AG09309 (cell line): ENCODE measurements at regions not wholly inside any gene's neighbourhood (a gene's known extent, or its start where the extent isn't known, plus 50 kb on each side); places are given as distances from the start of the nearest gene placed in this dataset.

Source experiments
- DNase-seq: peaks from one replicate; pipeline ENCODE4 v3.0.0-alpha.2; 2010; ENCODE audit warnings: low read depth
- H3K4me3 ChIP-seq: 2 replicates; pipeline ENCODE4 v1.5.1; 2011; ENCODE audit warnings: mild to moderate bottlenecking, low read depth, low read length, moderate library complexity; ENCODE audit not compliant: control insufficient read depth
- TF ChIP-seq, protein P1 (sequence below): IDR thresholded peaks from 2 replicates; pipeline ENCODE4 v1.5.1; 2011; ENCODE audit warnings: mild to moderate bottlenecking, low read depth, low read length, inconsistent platforms; ENCODE audit not compliant: insufficient read depth, control insufficient read depth; ENCODE audit errors: missing control alignments

DNA sequence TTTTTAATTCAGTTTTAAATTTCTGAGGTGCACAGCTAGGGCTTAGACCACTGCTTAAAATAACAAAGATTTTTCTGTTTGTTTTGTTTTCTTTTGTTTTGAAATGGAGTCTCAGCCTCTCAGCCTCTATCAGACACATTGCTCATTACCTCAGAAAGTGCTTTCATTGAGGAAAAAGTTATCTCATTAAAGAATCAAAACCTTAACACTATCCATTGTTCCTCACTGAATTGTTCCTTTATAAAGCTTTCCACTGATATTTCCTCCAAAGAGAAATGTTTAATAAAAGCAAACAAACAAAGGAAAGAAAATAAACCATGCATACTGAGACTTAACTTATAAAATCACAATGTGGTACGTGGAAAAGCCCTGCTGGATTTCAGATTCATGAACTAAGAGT is 63.8 kb downstream of the SIPA1L2 start:
- TF ChIP-seq, protein P1, sequence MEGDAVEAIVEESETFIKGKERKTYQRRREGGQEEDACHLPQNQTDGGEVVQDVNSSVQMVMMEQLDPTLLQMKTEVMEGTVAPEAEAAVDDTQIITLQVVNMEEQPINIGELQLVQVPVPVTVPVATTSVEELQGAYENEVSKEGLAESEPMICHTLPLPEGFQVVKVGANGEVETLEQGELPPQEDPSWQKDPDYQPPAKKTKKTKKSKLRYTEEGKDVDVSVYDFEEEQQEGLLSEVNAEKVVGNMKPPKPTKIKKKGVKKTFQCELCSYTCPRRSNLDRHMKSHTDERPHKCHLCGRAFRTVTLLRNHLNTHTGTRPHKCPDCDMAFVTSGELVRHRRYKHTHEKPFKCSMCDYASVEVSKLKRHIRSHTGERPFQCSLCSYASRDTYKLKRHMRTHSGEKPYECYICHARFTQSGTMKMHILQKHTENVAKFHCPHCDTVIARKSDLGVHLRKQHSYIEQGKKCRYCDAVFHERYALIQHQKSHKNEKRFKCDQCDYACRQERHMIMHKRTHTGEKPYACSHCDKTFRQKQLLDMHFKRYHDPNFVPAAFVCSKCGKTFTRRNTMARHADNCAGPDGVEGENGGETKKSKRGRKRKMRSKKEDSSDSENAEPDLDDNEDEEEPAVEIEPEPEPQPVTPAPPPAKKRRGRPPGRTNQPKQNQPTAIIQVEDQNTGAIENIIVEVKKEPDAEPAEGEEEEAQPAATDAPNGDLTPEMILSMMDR, result no peak
- no peak overlapping the region for H3K4me3 ChIP-seq
- DNase-seq, result no peak

DNA sequence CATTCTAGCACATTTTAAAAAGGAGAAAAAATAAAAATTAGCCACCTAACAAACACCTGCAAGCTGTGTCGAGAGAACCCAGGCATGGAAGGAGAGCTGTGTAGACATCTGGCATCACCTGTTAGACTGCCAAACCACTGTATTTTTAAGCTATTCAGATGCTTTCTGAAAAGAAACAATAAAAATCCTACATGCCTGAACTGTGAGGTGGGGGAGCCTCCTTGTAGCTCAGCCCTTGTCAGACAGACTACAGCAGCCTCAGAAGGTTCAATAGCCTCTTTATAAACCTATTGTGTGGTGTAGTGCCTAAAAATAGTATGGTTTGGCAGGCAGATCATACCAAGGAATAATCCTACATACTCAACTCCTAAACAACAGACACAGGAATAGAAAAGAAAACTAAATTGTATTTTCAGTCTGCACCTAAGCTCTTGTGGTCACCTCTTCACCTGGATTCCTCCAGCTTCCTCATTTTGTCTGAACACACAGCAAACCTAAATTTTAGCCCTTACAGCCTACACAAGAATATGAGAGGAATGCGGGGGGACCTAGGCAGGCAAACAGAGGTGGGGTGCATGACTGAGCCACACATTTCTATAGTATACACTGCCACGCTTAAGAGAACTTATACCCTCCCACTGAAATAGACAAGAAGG is 67.0 kb downstream of the SIPA1L2 start:
- TF ChIP-seq, protein P1, result no peak
- no peak overlapping the region for H3K4me3 ChIP-seq
- DNase-seq, result no peak

- no peak for DNase-seq
- H3K4me3 ChIP-seq, result no peak overlapping the region
- TF ChIP-seq, protein P1, result no peak
These were observed 68.6 kb downstream of the SIPA1L2 start for GRCh38 chr1:232561381-232561780.

DNA sequence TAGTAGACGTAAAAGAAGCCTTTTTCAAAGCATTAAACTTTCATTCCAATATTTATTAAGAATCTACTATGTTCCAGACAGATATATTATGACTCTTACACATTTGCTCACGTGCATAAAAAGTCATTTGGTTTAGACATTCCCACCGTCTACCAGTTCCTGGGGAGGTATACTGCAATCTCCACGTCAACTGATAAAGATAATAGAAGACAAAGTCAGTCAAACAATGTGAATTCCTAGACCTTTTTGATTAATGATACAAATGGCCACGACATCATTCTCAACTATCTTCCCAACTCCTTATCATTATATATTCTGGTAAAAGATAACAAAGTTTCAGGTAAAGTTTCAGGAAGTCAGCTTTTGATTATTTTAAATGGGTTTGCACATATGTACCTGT is 69.0 kb downstream of the SIPA1L2 start:
- no peak for DNase-seq
- TF ChIP-seq, protein P1, result no peak
- H3K4me3 ChIP-seq, result no peak overlapping the region

DNA sequence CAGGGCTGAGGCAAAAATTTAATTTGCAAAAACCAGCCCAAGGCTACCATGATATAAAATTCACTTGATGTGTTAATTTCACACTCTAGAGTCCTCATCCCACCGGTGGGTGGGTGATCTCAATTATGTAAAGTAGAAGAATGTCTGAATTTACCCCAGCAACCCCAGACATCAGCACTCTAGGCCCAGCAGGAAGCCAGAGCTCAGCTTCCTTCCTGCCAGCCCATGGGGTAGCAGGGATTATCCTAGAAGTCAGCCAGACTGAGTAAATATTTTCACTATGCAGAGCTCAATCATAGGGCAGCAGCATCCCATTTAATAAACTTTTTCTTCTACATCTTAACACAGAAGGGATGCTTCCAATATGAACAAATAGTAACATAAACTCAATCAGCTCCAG is 71.0 kb downstream of the SIPA1L2 start:
- H3K4me3 ChIP-seq, result no peak overlapping the region
- no peak for DNase-seq
- TF ChIP-seq, protein P1, result no peak

GRCh38 chr1:232557502-232558191 is 72.3 kb downstream of the SIPA1L2 start:
- TF ChIP-seq, protein P1, result no peak
- no peak for DNase-seq
- no peak overlapping the region for H3K4me3 ChIP-seq
